Trophoblast cell (in vitro differentiated cells and primary cell): ENCODE measurements at regions not wholly inside any gene's neighbourhood (a gene's known extent, or its start where the extent isn't known, plus 50 kb on each side); places are given as distances from the start of the nearest gene placed in this dataset.

Source experiments
- DNase-seq, 2 donors: peaks; one replicate each; pipeline ENCODE4 v3.0.0-alpha.2; 2016
- H2AFZ ChIP-seq: 2 replicates; pipeline ENCODE4 v1.6.1; 2013; ENCODE audit warnings: low read length, moderate library complexity, mild to moderate bottlenecking; ENCODE audit not compliant: insufficient read depth, poor library complexity
- H2AK5ac ChIP-seq: 2 replicates; pipeline ENCODE4 v1.6.1; 2013; ENCODE audit warnings: mild to moderate bottlenecking, low read length
- H2BK120ac ChIP-seq: 2 replicates; pipeline ENCODE4 v1.6.1; 2013; ENCODE audit warnings: low read length, mild to moderate bottlenecking, moderate library complexity; ENCODE audit not compliant: insufficient read depth, poor library complexity
- H2BK12ac ChIP-seq: 2 replicates; pipeline ENCODE4 v1.6.1; 2013; ENCODE audit warnings: mild to moderate bottlenecking, low read length, moderate library complexity
- H2BK5ac ChIP-seq: 2 replicates; pipeline ENCODE4 v1.6.1; 2013; ENCODE audit warnings: low read length, low read depth, moderate library complexity, mild to moderate bottlenecking; ENCODE audit not compliant: poor library complexity
- H3K14ac ChIP-seq: 2 replicates; pipeline ENCODE4 v1.6.1; 2013; ENCODE audit warnings: mild to moderate bottlenecking, low read length
- H3K18ac ChIP-seq: 2 replicates; pipeline ENCODE4 v1.6.1; 2013; ENCODE audit warnings: mild to moderate bottlenecking, low read length
- H3K23ac ChIP-seq: 2 replicates; pipeline ENCODE4 v1.6.1; 2013; ENCODE audit warnings: low read length
- H3K27ac ChIP-seq: 2 replicates; pipeline ENCODE4 v1.5.1; 2013; ENCODE audit warnings: low read depth, mild to moderate bottlenecking, inconsistent platforms, low read length, moderate library complexity
- H3K27me3 ChIP-seq: 2 replicates; pipeline ENCODE4 v1.6.1; 2013; ENCODE audit warnings: inconsistent platforms, mild to moderate bottlenecking, low read length, moderate library complexity; ENCODE audit not compliant: insufficient read depth
- H3K36me3 ChIP-seq, 2 experiments: 1 replicate in 1 of 2; 2 replicates in 1 of 2; pipeline ENCODE4 v1.6.1; 2013; ENCODE audit warnings: low read length in 2 of 2, mild to moderate bottlenecking in 2 of 2, moderate library complexity in 1 of 2; ENCODE audit not compliant: insufficient read depth in 2 of 2, control insufficient read depth in 1 of 2
- H3K4ac ChIP-seq: 2 replicates; pipeline ENCODE4 v1.6.1; 2013; ENCODE audit warnings: low read depth, mild to moderate bottlenecking, low read length, moderate library complexity
- H3K4me1 ChIP-seq, 2 experiments: 1 replicate in 1 of 2; 2 replicates in 1 of 2; pipeline ENCODE4 v1.6.1; 2013; ENCODE audit warnings: low read length in 2 of 2, mild to moderate bottlenecking in 2 of 2, moderate library complexity in 1 of 2; ENCODE audit not compliant: insufficient read depth in 2 of 2, control insufficient read depth in 1 of 2
- H3K4me2 ChIP-seq: 2 replicates; pipeline ENCODE4 v1.6.1; 2013; ENCODE audit warnings: inconsistent platforms, mild to moderate bottlenecking, low read length, moderate library complexity
- H3K4me3 ChIP-seq: 2 replicates; pipeline ENCODE4 v1.5.1; 2013; ENCODE audit warnings: mild to moderate bottlenecking, low read depth, low read length, inconsistent platforms
- H3K79me1 ChIP-seq: one replicate; pipeline ENCODE4 v1.6.1; 2013; ENCODE audit warnings: low read length
- H3K79me2 ChIP-seq: 2 replicates; pipeline ENCODE4 v1.6.1; 2013; ENCODE audit warnings: low read length, mild to moderate bottlenecking; ENCODE audit not compliant: control insufficient read depth, insufficient read depth, poor library complexity
- H3K9ac ChIP-seq: 2 replicates; pipeline ENCODE4 v1.6.1; 2013; ENCODE audit warnings: mild to moderate bottlenecking, low read length
- H3K9me3 ChIP-seq: 2 replicates; pipeline ENCODE4 v1.6.1; 2013; ENCODE audit warnings: low read depth, mild to moderate bottlenecking, control low read depth, inconsistent platforms, low read length; ENCODE audit not compliant: insufficient read depth
- H4K12ac ChIP-seq: 2 replicates; pipeline ENCODE4 v1.6.1; 2013; ENCODE audit warnings: low read depth, mild to moderate bottlenecking, low read length, moderate library complexity
- H4K8ac ChIP-seq: 2 replicates; pipeline ENCODE4 v1.6.1; 2013; ENCODE audit warnings: low read depth, mild to moderate bottlenecking, low read length, moderate library complexity
- H4K91ac ChIP-seq: one replicate; pipeline ENCODE4 v1.6.1; 2013; ENCODE audit warnings: low read depth, mild to moderate bottlenecking, low read length, moderate library complexity
- WGBS: extraction: QIAGEN DNeasy Blood & Tissue Kit; methylation state at CpG from one replicate; pipeline ENCODE4 v1.1.7; 2013; ENCODE audit warnings: missing lambda C conversion rate; ENCODE audit not compliant: insufficient read length, insufficient coverage; ENCODE audit errors: extremely low coverage; 5-methylcytosine and 5-hydroxymethylcytosine counted together

DNA sequence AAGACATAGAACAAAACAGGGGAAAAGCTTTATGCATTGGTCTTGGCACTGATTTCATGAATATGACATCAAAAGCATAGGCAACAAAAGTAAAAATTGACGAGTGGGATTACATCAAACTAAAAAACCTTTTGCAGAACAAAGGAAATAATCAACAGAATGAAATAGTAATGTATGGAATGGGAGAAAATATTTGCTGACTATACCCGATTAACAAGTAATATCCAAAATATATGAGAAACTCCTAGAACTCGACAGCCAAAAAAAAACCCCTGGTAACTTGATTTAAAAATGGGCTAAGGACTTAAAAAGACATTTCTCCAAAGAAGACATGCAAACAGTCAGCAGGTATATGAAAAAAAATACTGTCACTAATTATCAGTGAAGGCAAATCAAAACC is 231.7 kb upstream of the MAN1A1 start:
- Histone ChIP-seq H2BK120ac (no peak overlapping the region), H2BK12ac (no peak overlapping the region), H3K27ac (no peak overlapping the region), H2AFZ (no peak overlapping the region), H3K4ac (no peak overlapping the region), H3K79me1 (no peaks in the 10 kb centered on the region), H4K12ac (no peak overlapping the region), H3K79me2 (no peaks in the 10 kb centered on the region), H3K4me1 (no peaks in the 10 kb centered on the region), H3K4me3 (no peak overlapping the region), H3K9ac (no peak overlapping the region), H3K18ac (no peak overlapping the region), H3K23ac (no peak overlapping the region), H3K36me3 (no peaks in the 10 kb centered on the region), H2AK5ac (no peak overlapping the region), H3K4me2 (no peak overlapping the region), H3K27me3 (no peaks in the 10 kb centered on the region), H4K8ac (no peak overlapping the region), H3K9me3 (no peaks in the 10 kb centered on the region), H3K14ac (no peak overlapping the region), H4K91ac (no peak overlapping the region), H2BK5ac (no peak overlapping the region)
- WGBS: no CpG with 5 or more reads among the region's 3 CpGs
- DNase-seq: no peak

- no CpG with 5 or more reads among the region's 2 CpGs for WGBS
- no peak overlapping the region for H2BK120ac ChIP-seq
- no peaks in the 10 kb centered on the region for H3K79me2 ChIP-seq
- H3K4me2 ChIP-seq: no peak overlapping the region
- H3K9me3 ChIP-seq: no peaks in the 10 kb centered on the region
- H3K27me3 ChIP-seq: no peaks in the 10 kb centered on the region
- H3K14ac ChIP-seq: no peak overlapping the region
- H3K79me1 ChIP-seq: no peaks in the 10 kb centered on the region
- no peak overlapping the region for H2BK5ac ChIP-seq
- H3K9ac ChIP-seq: no peak overlapping the region
- peak overlapping the region; percentile 61 for H3K27ac ChIP-seq
- H3K36me3 ChIP-seq: no peaks in the 10 kb centered on the region
- H4K8ac ChIP-seq: no peak overlapping the region
- no peak overlapping the region for H4K91ac ChIP-seq
- H4K12ac ChIP-seq: no peak overlapping the region
- H3K4me3 ChIP-seq: no peak overlapping the region
- no peak overlapping the region for H3K4ac ChIP-seq
- no peak overlapping the region for H3K18ac ChIP-seq
- DNase-seq: no peak
- peaks cover 0 to 3% of the 10 kb centered on the region in 2 experiments for H3K4me1 ChIP-seq
- no peak overlapping the region for H2AK5ac ChIP-seq
- H2AFZ ChIP-seq: no peak overlapping the region
- no peak overlapping the region for H3K23ac ChIP-seq
- no peak overlapping the region for H2BK12ac ChIP-seq
These were observed 226.2 kb upstream of the MAN1A1 start for GRCh38 chr6:119575721-119576120.

GRCh38 chr6:119568580-119568979 is 219.0 kb upstream of the MAN1A1 start:
- WGBS: no CpG with 5 or more reads among the region's 2 CpGs

DNA sequence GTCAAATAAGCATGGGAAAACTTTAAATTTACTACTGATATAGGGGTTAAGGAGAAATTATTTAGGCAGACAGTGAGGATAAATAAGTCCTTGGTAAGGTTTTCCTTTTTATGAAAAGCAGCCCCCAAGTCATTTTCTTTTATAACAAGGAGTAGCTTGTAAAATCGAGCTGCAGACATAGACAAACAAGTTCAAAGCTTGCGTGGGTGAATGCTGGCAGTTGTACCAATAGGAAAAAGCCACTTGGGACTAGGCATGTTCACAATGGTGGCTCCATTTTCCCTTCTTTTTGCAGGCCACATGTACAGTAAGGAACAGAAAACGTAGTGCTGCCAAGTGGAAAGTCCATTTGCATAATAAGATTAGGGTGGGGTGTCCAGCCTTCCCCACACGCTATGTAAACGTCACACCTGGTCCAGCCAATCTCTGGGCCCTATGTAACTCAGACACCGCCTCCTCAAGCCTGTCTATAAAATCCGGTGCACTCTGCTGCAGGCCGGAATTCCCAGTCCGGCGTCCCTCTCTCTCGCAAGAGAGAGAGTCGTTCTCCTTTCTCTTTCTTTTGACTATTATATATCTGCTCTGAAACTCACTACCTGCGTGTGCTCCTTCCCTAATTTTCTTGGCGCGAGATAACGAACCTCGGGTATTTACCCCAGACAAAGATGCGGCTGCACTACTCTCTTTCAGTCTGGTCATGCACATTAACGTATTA is 217.1 kb upstream of the MAN1A1 start:
- Histone ChIP-seq H3K14ac (no peak overlapping the region), H3K4me1 (no peaks in the 10 kb centered on the region), H2BK5ac (no peak overlapping the region), H3K9me3 (no peaks in the 10 kb centered on the region), H2AK5ac (no peak overlapping the region), H2BK120ac (no peak overlapping the region), H3K4me3 (no peak overlapping the region), H2BK12ac (no peak overlapping the region), H4K12ac (no peak overlapping the region), H4K91ac (no peak overlapping the region), H3K18ac (no peak overlapping the region), H3K4ac (no peak overlapping the region), H3K36me3 (no peaks in the 10 kb centered on the region), H3K79me2 (no peaks in the 10 kb centered on the region), H3K9ac (no peak overlapping the region), H2AFZ (no peak overlapping the region), H3K4me2 (no peak overlapping the region), H3K27ac (no peak overlapping the region), H4K8ac (no peak overlapping the region), H3K27me3 (no peaks in the 10 kb centered on the region), H3K23ac (no peak overlapping the region), H3K79me1 (no peaks in the 10 kb centered on the region)
- no peak for DNase-seq
- WGBS: no CpG with 5 or more reads among the region's 19 CpGs

More at GRCh38 chr6:119568580-119568979, 219.0 kb upstream of the MAN1A1 start:
- Histone ChIP-seq H3K4me3 (no peak overlapping the region), H2AK5ac (no peak overlapping the region), H3K23ac (no peak overlapping the region), H3K4me2 (no peak overlapping the region), H3K36me3 (no peaks in the 10 kb centered on the region), H3K9me3 (no peaks in the 10 kb centered on the region), H2AFZ (no peak overlapping the region), H3K14ac (no peak overlapping the region), H3K9ac (no peak overlapping the region), H2BK120ac (no peak overlapping the region), H3K27ac (no peak overlapping the region), H3K4ac (no peak overlapping the region), H2BK12ac (no peak overlapping the region), H2BK5ac (no peak overlapping the region), H4K8ac (no peak overlapping the region), H4K12ac (no peak overlapping the region), H3K27me3 (no peaks in the 10 kb centered on the region), H3K18ac (no peak overlapping the region), H3K4me1 (no peaks in the 10 kb centered on the region), H4K91ac (no peak overlapping the region), H3K79me2 (no peaks in the 10 kb centered on the region), H3K79me1 (no peaks in the 10 kb centered on the region)
- no peak for DNase-seq
